ENCODE measurements at regions not wholly inside any gene's neighbourhood (a gene's known extent, or its start where the extent isn't known, plus 50 kb on each side); places are given as distances from the start of the nearest gene placed in this dataset.

- Histone ChIP-seq H3K27me3 (ENCODE audit: control insufficient read depth, insufficient read depth, low read length) (peaks cover 9% of the 10 kb centered on the region), H3K4me3 (ENCODE audit: low read depth, low read length) (no peak overlapping the region), H3K27ac (ENCODE audit: low read depth, low read length) (no peak overlapping the region), H3K9me3 (ENCODE audit: control insufficient read depth, insufficient read depth, low read length) (no peaks in the 10 kb centered on the region)
- TF ChIP-seq CTCF (IDR thresholded peaks at IDR 0.05; ENCODE audit: low read depth, low read length), result no peak
- no peak for DNase-seq (ENCODE audit: low read depth, low spot score)
- CTCF ChIA-PET, result no interaction called here
- POLR2A ChIA-PET, result no interaction called here
Measured at GRCh38 chr14:53237488-53237887, 84.4 kb upstream of the DDHD1 start.

DNA sequence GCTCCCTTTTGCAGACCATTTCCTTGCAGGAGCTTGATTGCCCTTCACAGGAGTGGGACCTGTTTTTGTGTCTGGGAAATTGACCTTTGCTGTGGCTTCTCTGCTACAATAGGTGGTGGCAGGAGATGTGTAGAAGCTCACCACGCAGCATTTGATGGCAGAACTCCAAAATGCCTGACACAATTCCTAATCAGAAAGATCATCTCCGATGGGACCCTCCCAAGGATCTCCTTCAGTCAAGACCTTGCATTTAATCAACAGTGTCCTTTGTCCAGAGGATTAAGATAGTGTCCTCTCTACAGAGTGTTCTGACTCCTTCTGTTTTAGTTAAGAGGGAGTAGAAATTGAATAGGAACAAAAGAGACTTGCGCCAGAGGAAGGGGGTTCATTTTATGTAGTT, 83.6 kb upstream of the DDHD1 start:
- CTCF ChIA-PET, result no interaction called here
- Histone ChIP-seq H3K4me3 (ENCODE audit: low read depth, low read length) (no peak overlapping the region), H3K27me3 (ENCODE audit: control insufficient read depth, insufficient read depth, low read length) (peaks cover 9% of the 10 kb centered on the region), H3K27ac (ENCODE audit: low read depth, low read length) (no peak overlapping the region), H3K9me3 (ENCODE audit: control insufficient read depth, insufficient read depth, low read length) (no peaks in the 10 kb centered on the region)
- TF ChIP-seq CTCF (IDR thresholded peaks at IDR 0.05; ENCODE audit: low read depth, low read length), result no peak
- DNase-seq (ENCODE audit: low read depth, low spot score), result no peak
- POLR2A ChIA-PET, result no interaction called here

DNA sequence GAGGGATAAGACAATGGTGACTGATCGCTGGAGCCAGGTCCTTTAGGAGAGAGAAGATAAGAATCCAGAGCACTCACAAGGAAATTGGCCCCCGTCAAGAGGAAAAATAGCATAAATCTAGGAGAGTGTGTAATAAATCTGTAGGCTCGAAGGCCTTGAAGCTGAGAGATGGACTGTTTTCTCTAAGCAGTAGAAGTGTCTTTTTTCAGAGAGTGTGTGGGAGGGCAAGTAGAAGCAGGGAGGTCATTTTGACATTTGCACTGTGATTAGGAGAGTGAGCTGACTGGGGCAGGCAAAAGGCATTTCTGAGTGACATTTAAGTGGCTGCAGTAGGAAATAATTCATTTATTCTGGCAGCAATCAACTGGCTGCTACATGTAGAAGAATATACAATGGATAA, 78.0 kb upstream of the DDHD1 start:
- POLR2A ChIA-PET, result no interaction called here
- H3K27ac ChIP-seq (ENCODE audit: low read depth, low read length), result no peak overlapping the region
- CTCF ChIA-PET, result no interaction called here
- H3K9me3 ChIP-seq (ENCODE audit: control insufficient read depth, insufficient read depth, low read length), result no peaks in the 10 kb centered on the region
- H3K27me3 ChIP-seq (ENCODE audit: control insufficient read depth, insufficient read depth, low read length), result no peaks in the 10 kb centered on the region
- no peak for TF ChIP-seq CTCF (IDR thresholded peaks at IDR 0.05; ENCODE audit: low read depth, low read length)
- H3K4me3 ChIP-seq (ENCODE audit: low read depth, low read length), result no peak overlapping the region
- DNase-seq (ENCODE audit: low read depth, low spot score), result no peak

DNA sequence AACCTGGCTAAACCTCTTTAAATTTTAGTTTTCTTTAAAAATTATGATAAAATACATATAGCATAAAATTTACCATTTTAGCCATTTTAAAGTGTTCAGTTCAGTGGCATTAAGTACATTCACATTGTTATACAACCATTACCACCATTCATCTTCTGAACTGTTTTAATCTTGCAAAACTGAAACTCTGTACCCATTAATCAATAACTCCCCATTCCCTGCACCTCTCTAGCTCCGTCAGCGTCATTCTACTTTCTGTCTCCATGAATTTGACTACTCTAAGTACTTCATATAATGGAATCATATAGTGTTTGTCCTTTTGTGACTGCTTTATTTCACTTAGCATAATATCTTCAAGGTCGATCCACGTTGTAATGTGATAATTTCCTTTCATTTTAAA, 75.8 kb upstream of the DDHD1 start:
- Histone ChIP-seq H3K27ac (ENCODE audit: low read depth, low read length) (no peak overlapping the region), H3K4me3 (ENCODE audit: low read depth, low read length) (no peak overlapping the region), H3K27me3 (ENCODE audit: control insufficient read depth, insufficient read depth, low read length) (no peaks in the 10 kb centered on the region), H3K9me3 (ENCODE audit: control insufficient read depth, insufficient read depth, low read length) (no peaks in the 10 kb centered on the region)
- ChIA-PET POLR2A (no interaction called here), CTCF (interaction anchor here (0.9 kb wide), 1 partner anchor 11 kb away, joined by 3 read pairs; no protein-coding TSS in a partner anchor)
- TF ChIP-seq CTCF (IDR thresholded peaks at IDR 0.05; ENCODE audit: low read depth, low read length), result no peak
- no peak for DNase-seq (ENCODE audit: low read depth, low spot score)

DNA sequence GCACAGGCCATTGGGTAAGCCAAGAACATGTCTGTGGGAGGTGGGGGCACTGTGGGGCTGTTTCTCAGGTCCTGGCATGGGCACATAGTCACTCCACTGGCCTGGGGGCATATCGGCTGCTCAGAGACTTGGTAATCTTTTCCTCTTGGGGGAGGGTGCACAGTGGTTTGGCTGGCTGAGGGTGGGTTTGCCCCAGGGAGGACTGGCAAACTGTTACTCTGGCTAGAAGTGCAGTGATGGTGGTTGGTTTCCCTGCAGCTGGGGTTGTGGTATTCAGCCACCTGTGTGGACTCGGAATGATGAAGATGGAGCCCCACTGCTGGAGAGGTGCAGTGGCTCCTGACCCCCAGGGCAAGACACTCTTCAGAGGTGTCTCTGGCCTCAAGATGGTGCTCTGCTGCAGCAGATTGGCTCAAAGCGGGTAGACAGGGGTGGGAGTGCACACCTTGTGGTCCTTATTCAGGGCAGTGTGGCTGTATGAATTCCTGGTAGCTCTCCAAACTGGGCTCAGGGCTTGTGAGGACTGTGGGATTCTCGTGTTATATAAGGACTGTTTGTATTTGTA, 74.1 kb upstream of the DDHD1 start:
- no peak for TF ChIP-seq CTCF (IDR thresholded peaks at IDR 0.05; ENCODE audit: low read depth, low read length)
- Histone ChIP-seq H3K4me3 (ENCODE audit: low read depth, low read length) (no peak overlapping the region), H3K27me3 (ENCODE audit: control insufficient read depth, insufficient read depth, low read length) (no peaks in the 10 kb centered on the region), H3K27ac (ENCODE audit: low read depth, low read length) (no peak overlapping the region), H3K9me3 (ENCODE audit: control insufficient read depth, insufficient read depth, low read length) (no peaks in the 10 kb centered on the region)
- ChIA-PET POLR2A (no interaction called here), CTCF (interaction anchor here (1.6 kb wide), 1 partner anchor 10 kb away, joined by 8 read pairs; no protein-coding TSS in a partner anchor)
- DNase-seq (ENCODE audit: low read depth, low spot score), result no peak
